WTC11 (cell line): ENCODE measurements at regions not wholly inside any gene's neighbourhood (a gene's known extent, or its start where the extent isn't known, plus 50 kb on each side); places are given as distances from the start of the nearest gene placed in this dataset.

Source experiments
- TF ChIP-seq, protein P1 (sequence below): fragments of 200-600 bp; IDR thresholded peaks from 2 replicates; pipeline ENCODE4 v1.8.0; 2022; ENCODE audit warnings: antibody characterized with exemption
- TF ChIP-seq, protein P2 (sequence below): sonication (generic); formaldehyde crosslinking; IDR thresholded peaks from 2 replicates; pipeline ENCODE4 v1.8.1; 2023; ENCODE audit warnings: mild to moderate bottlenecking, missing genetic modification reagents
- TF ChIP-seq, protein P3 (sequence below): fragments of 250-450 bp; sonication (Bioruptor Pico); IDR thresholded peaks from 2 replicates; pipeline ENCODE4 v1.9.0; 2021; ENCODE audit warnings: moderate library complexity, mild to moderate bottlenecking, inconsistent platforms, borderline replicate concordance

DNA sequence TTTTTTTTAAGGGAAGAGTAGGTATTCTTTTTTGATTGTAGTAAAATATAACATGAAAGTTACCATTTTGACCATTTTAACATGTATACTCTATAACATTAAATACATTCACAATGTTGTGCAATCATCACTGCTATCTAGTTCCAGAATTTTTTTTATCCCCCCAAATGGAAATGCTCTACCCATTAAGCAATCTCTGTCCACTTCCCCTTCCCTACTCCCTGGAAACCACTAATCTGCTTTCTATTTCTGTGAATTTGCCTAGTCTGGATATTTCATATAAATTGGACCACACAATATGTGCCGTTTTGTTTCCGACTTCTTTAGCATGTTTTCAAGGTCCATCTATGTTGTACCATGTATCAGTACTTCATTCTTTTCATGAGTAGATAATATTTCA is 429.5 kb downstream of the TLE1 start:
- TF ChIP-seq, protein P1, sequence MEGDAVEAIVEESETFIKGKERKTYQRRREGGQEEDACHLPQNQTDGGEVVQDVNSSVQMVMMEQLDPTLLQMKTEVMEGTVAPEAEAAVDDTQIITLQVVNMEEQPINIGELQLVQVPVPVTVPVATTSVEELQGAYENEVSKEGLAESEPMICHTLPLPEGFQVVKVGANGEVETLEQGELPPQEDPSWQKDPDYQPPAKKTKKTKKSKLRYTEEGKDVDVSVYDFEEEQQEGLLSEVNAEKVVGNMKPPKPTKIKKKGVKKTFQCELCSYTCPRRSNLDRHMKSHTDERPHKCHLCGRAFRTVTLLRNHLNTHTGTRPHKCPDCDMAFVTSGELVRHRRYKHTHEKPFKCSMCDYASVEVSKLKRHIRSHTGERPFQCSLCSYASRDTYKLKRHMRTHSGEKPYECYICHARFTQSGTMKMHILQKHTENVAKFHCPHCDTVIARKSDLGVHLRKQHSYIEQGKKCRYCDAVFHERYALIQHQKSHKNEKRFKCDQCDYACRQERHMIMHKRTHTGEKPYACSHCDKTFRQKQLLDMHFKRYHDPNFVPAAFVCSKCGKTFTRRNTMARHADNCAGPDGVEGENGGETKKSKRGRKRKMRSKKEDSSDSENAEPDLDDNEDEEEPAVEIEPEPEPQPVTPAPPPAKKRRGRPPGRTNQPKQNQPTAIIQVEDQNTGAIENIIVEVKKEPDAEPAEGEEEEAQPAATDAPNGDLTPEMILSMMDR = no peak
- TF ChIP-seq, protein P2, sequence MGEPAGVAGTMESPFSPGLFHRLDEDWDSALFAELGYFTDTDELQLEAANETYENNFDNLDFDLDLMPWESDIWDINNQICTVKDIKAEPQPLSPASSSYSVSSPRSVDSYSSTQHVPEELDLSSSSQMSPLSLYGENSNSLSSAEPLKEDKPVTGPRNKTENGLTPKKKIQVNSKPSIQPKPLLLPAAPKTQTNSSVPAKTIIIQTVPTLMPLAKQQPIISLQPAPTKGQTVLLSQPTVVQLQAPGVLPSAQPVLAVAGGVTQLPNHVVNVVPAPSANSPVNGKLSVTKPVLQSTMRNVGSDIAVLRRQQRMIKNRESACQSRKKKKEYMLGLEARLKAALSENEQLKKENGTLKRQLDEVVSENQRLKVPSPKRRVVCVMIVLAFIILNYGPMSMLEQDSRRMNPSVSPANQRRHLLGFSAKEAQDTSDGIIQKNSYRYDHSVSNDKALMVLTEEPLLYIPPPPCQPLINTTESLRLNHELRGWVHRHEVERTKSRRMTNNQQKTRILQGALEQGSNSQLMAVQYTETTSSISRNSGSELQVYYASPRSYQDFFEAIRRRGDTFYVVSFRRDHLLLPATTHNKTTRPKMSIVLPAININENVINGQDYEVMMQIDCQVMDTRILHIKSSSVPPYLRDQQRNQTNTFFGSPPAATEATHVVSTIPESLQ (CRISPR knock-in tag) = no peak
- TF ChIP-seq, protein P3, sequence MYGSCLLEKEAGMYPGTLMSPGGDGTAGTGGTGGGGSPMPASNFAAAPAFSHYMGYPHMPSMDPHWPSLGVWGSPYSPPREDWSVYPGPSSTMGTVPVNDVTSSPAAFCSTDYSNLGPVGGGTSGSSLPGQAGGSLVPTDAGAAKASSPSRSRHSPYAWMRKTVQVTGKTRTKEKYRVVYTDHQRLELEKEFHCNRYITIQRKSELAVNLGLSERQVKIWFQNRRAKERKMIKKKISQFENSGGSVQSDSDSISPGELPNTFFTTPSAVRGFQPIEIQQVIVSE (CRISPR knock-in tag) = no peak
